WTC11 (cell line): ENCODE measurements at regions not wholly inside any gene's neighbourhood (a gene's known extent, or its start where the extent isn't known, plus 50 kb on each side); places are given as distances from the start of the nearest gene placed in this dataset.

Experiments used
- ATAC-seq: fragments of 200-7000 bp; cut with Tn5 transposase; 2 replicates; pipeline ENCODE4 v1.10.0; 2021; ENCODE audit warnings: mild to moderate bottlenecking, moderate library complexity
- CTCF ChIA-PET: fragments of 300-600 bp; sonication (Branson Sonifier 250); formaldehyde crosslinking; loops from one replicate; lab custom pipeline; 2021; ENCODE audit warnings: antibody characterized with exemption; lab: Charles Lee
- POLR2A ChIA-PET: fragments of 350-600 bp; sonication (Branson Sonifier 250); formaldehyde crosslinking; loops from one replicate; lab custom pipeline; 2021; ENCODE audit warnings: antibody characterized with exemption; lab: Charles Lee
- DNase-seq: peaks from one replicate; pipeline ENCODE4 v3.0.0; 2021; ENCODE audit warnings: low spot score
- H3K27ac Mint-ChIP-seq: 2 replicates; pipeline ENCODE4 v1.8.0; 2021; ENCODE audit warnings: mixed read lengths
- H3K27me3 Mint-ChIP-seq: 2 replicates; pipeline ENCODE4 v1.8.0; 2021; ENCODE audit warnings: low read depth, mild to moderate bottlenecking, moderate library complexity, mixed read lengths
- H3K36me3 Mint-ChIP-seq: 2 replicates; pipeline ENCODE4 v1.8.0; 2021; ENCODE audit warnings: mixed read lengths
- H3K4me1 Mint-ChIP-seq: 2 replicates; pipeline ENCODE4 v1.8.0; 2022; ENCODE audit warnings: mixed read lengths
- H3K4me3 Mint-ChIP-seq: 2 replicates; pipeline ENCODE4 v1.8.0; 2021; ENCODE audit warnings: mild to moderate bottlenecking, moderate library complexity, mixed read lengths
- H3K9me3 Mint-ChIP-seq: 2 replicates; pipeline ENCODE4 v1.8.0; 2021; ENCODE audit warnings: mixed read lengths
- ATF1 ChIP-seq: sonication (generic); formaldehyde crosslinking; IDR thresholded peaks from 2 replicates; pipeline ENCODE4 v1.8.1; 2023; ENCODE audit warnings: mild to moderate bottlenecking, moderate library complexity, missing genetic modification reagents
- ATF3 ChIP-seq: sonication (generic); formaldehyde crosslinking; conservative IDR thresholded peaks from 2 replicates; pipeline ENCODE4 v1.8.1; 2022; ENCODE audit warnings: mild to moderate bottlenecking, missing genetic modification reagents
- E2F1 ChIP-seq: sonication (generic); formaldehyde crosslinking; IDR thresholded peaks from 2 replicates; pipeline ENCODE4 v1.8.0; 2022; ENCODE audit warnings: mild to moderate bottlenecking, missing genetic modification reagents
- EMX1 ChIP-seq: fragments of 250-450 bp; sonication (Bioruptor Pico); IDR thresholded peaks from 2 replicates; pipeline ENCODE4 v1.8.0; 2021; ENCODE audit warnings: mild to moderate bottlenecking
- IRF2 ChIP-seq: sonication (generic); formaldehyde crosslinking; IDR thresholded peaks from 2 replicates; pipeline ENCODE4 v1.8.0; 2022; ENCODE audit warnings: low read depth, missing genetic modification reagents, borderline replicate concordance
- JAZF1 ChIP-seq: fragments of 250-450 bp; sonication (Bioruptor Pico); IDR thresholded peaks from 2 replicates; pipeline ENCODE4 v1.9.0; 2021; ENCODE audit warnings: moderate library complexity, mild to moderate bottlenecking, inconsistent platforms
- JUN ChIP-seq: sonication (generic); formaldehyde crosslinking; IDR thresholded peaks from 2 replicates; pipeline ENCODE4 v1.8.0; 2023; ENCODE audit warnings: mild to moderate bottlenecking, missing genetic modification reagents
- KAT7 ChIP-seq: sonication (generic); formaldehyde crosslinking; IDR thresholded peaks from 2 replicates; pipeline ENCODE4 v1.8.1; 2023; ENCODE audit warnings: missing genetic modification reagents, mild to moderate bottlenecking, borderline replicate concordance
- NFE2L1 ChIP-seq: sonication (generic); formaldehyde crosslinking; IDR thresholded peaks from 2 replicates; pipeline ENCODE4 v1.8.1; 2023; ENCODE audit warnings: missing genetic modification reagents
- NR1H2 ChIP-seq: sonication (generic); formaldehyde crosslinking; IDR thresholded peaks from 2 replicates; pipeline ENCODE4 v1.9.0; 2021; ENCODE audit warnings: mild to moderate bottlenecking, moderate library complexity, missing genetic modification reagents
- PRDM15 ChIP-seq: sonication (generic); formaldehyde crosslinking; IDR thresholded peaks from 2 replicates; pipeline ENCODE4 v1.8.0; 2022; ENCODE audit warnings: missing genetic modification reagents
- RELA ChIP-seq: sonication (generic); formaldehyde crosslinking; IDR thresholded peaks from 2 replicates; pipeline ENCODE4 v1.8.1; 2022; ENCODE audit warnings: missing genetic modification reagents, mild to moderate bottlenecking, borderline replicate concordance
- SOX15 ChIP-seq: fragments of 250-450 bp; sonication (Bioruptor Pico); IDR thresholded peaks from 2 replicates; pipeline ENCODE4 v1.9.0; 2021; ENCODE audit warnings: mild to moderate bottlenecking
- SP1 ChIP-seq: sonication (generic); formaldehyde crosslinking; conservative IDR thresholded peaks from 2 replicates; pipeline ENCODE4 v1.8.1; 2022; ENCODE audit warnings: missing genetic modification reagents
- TEAD4 ChIP-seq: sonication (generic); formaldehyde crosslinking; IDR thresholded peaks from 2 replicates; pipeline ENCODE4 v1.8.0; 2022; ENCODE audit warnings: mild to moderate bottlenecking, missing genetic modification reagents
- ZNF138 ChIP-seq: sonication (generic); formaldehyde crosslinking; conservative IDR thresholded peaks from 2 replicates; pipeline ENCODE4 v1.8.1; 2022; ENCODE audit warnings: mild to moderate bottlenecking, moderate library complexity, missing genetic modification reagents
- ZNF232 ChIP-seq: sonication (generic); formaldehyde crosslinking; IDR thresholded peaks from 2 replicates; pipeline ENCODE4 v1.8.0; 2022; ENCODE audit warnings: mild to moderate bottlenecking, missing genetic modification reagents
- ZNF281 ChIP-seq: sonication (generic); formaldehyde crosslinking; IDR thresholded peaks from 2 replicates; pipeline ENCODE4 v1.8.0; 2023; ENCODE audit warnings: mild to moderate bottlenecking, missing genetic modification reagents
- ZNF425 ChIP-seq: fragments of 250-450 bp; sonication (Bioruptor Pico); conservative IDR thresholded peaks from 2 replicates; pipeline ENCODE4 v1.9.0; 2021; ENCODE audit warnings: mild to moderate bottlenecking

GRCh38 chr18:8995096-8995495 is 107.4 kb upstream of the NDUFV2 start (continued):
- TF ChIP-seq PRDM15 (no peak), JAZF1 (CRISPR knock-in tag) (no peak), RELA (no peak), ZNF425 (CRISPR knock-in tag) (no peak)

- no peak overlapping the region for H3K27ac Mint-ChIP-seq
- no peaks in the 10 kb centered on the region for H3K27me3 Mint-ChIP-seq
- H3K4me1 Mint-ChIP-seq = peaks cover 16% of the 10 kb centered on the region
- CTCF ChIA-PET = interaction anchor here (0.8 kb wide), 1 partner anchor 9 kb away, joined by 4 read pairs; no protein-coding TSS in a partner anchor
- no peaks in the 10 kb centered on the region for H3K36me3 Mint-ChIP-seq
- TF ChIP-seq KAT7 (CRISPR knock-in tag) = no peak
- no peak for TF ChIP-seq NR1H2 (CRISPR knock-in tag)
- TF ChIP-seq SOX15 (CRISPR knock-in tag) = no peak
- no peak for TF ChIP-seq EMX1 (CRISPR knock-in tag)
- TF ChIP-seq ZNF281 (CRISPR knock-in tag) = no peak
- no peak for TF ChIP-seq ZNF138 (CRISPR knock-in tag)
- TF ChIP-seq NFE2L1 (CRISPR knock-in tag) = no peak
- no peak for TF ChIP-seq JUN
- TF ChIP-seq ZNF232 (CRISPR knock-in tag) = no peak
- TF ChIP-seq TEAD4 = no peak
- TF ChIP-seq ATF1 (CRISPR knock-in tag) = no peak
- TF ChIP-seq E2F1 = no peak
- no peak for TF ChIP-seq SP1 (CRISPR knock-in tag)
- no peak for TF ChIP-seq IRF2 (CRISPR knock-in tag)
- no peak for TF ChIP-seq ATF3 (CRISPR knock-in tag)
- POLR2A ChIA-PET = no interaction called here
- ATAC-seq = no peak
- H3K4me3 Mint-ChIP-seq = no peak overlapping the region
- no peak for DNase-seq
- peaks cover 10% of the 10 kb centered on the region; the same call in 1 of the 2 replicates for H3K9me3 Mint-ChIP-seq
These were observed 105.6 kb upstream of the NDUFV2 start for GRCh38 chr18:8996771-8997432.
